ENCODE measurements at regions not wholly inside any gene's neighbourhood (a gene's known extent, or its start where the extent isn't known, plus 50 kb on each side); places are given as distances from the start of the nearest gene placed in this dataset.
"Not testable (repeated sequence)": the region's sequence is repeated elsewhere in the genome, so short reads cannot be mapped to it uniquely, and the experiment has no call there.

- no peak for DNase-seq (ENCODE audit: low spot score)
Observed at GRCh38 chr13:47696674-47697073, 304.4 kb downstream of the SUCLA2 start.

- no peak for DNase-seq (ENCODE audit: low spot score)
Observed at GRCh38 chr13:47687577-47687976, 313.5 kb downstream of the SUCLA2 start.

GRCh38 chr13:47685156-47685555 is 315.9 kb downstream of the SUCLA2 start:
- DNase-seq (ENCODE audit: low spot score) = not testable (repeated sequence)

- peak; percentile 10 for DNase-seq (ENCODE audit: low spot score)
Observed at GRCh38 chr13:47680748-47681147, 320.3 kb downstream of the SUCLA2 start.

GRCh38 chr13:47679401-47679800 is 321.7 kb downstream of the SUCLA2 start:
- DNase-seq (ENCODE audit: low spot score) = no peak

- DNase-seq (ENCODE audit: low spot score) = no peak
Observed at GRCh38 chr13:47678201-47678968, 322.7 kb downstream of the SUCLA2 start.

GRCh38 chr13:47675871-47676270 is 325.2 kb downstream of the SUCLA2 start:
- DNase-seq (ENCODE audit: low spot score) = no peak

- peak; percentile 43 for DNase-seq (ENCODE audit: low spot score)
Observed at GRCh38 chr13:47673009-47673850, 327.8 kb downstream of the SUCLA2 start.

GRCh38 chr13:47672245-47673008 is 328.6 kb downstream of the SUCLA2 start:
- no peak for DNase-seq (ENCODE audit: low spot score)

GRCh38 chr13:47671776-47672175 is 329.3 kb downstream of the SUCLA2 start:
- DNase-seq (ENCODE audit: low spot score) = no peak

- no peak for DNase-seq (ENCODE audit: low spot score)
Observed at GRCh38 chr13:47665043-47665442, 336.0 kb downstream of the SUCLA2 start.

GRCh38 chr13:47661076-47661475 is 340.0 kb downstream of the SUCLA2 start:
- DNase-seq (ENCODE audit: low spot score) = peak; percentile 26

- no peak for DNase-seq (ENCODE audit: low spot score)
Observed at GRCh38 chr13:47656651-47657050, 344.4 kb downstream of the SUCLA2 start.

GRCh38 chr13:47650209-47650608 is 350.9 kb downstream of the SUCLA2 start:
- no peak for DNase-seq (ENCODE audit: low spot score)

- DNase-seq (ENCODE audit: low spot score) = no peak
Observed at GRCh38 chr13:47647001-47647400, 354.1 kb downstream of the SUCLA2 start.

GRCh38 chr13:47646298-47646697 is 354.8 kb downstream of the SUCLA2 start:
- DNase-seq (ENCODE audit: low spot score) = no peak

- DNase-seq (ENCODE audit: low spot score) = no peak
Observed at GRCh38 chr13:47639738-47640447, 361.2 kb downstream of the SUCLA2 start.

- no peak for DNase-seq (ENCODE audit: low spot score)
Observed at GRCh38 chr13:47638627-47639026, 362.4 kb downstream of the SUCLA2 start.

GRCh38 chr13:47632311-47632710 is 368.8 kb downstream of the SUCLA2 start:
- DNase-seq (ENCODE audit: low spot score) = no peak

GRCh38 chr13:47628666-47629065 is 372.4 kb downstream of the SUCLA2 start:
- DNase-seq (ENCODE audit: low spot score) = no peak

GRCh38 chr13:47623862-47624261 is 377.2 kb downstream of the SUCLA2 start:
- DNase-seq (ENCODE audit: low spot score) = no peak

- DNase-seq (ENCODE audit: low spot score) = no peak
Observed at GRCh38 chr13:47621931-47622330, 379.1 kb downstream of the SUCLA2 start.
